NCI-H748 treated with DMSO at 0.1 percent for 48 hours (cell line): ENCODE measurements at regions not wholly inside any gene's neighbourhood (a gene's known extent, or its start where the extent isn't known, plus 50 kb on each side); places are given as distances from the start of the nearest gene placed in this dataset.
"Not testable (repeated sequence)": the region's sequence is repeated elsewhere in the genome, so short reads cannot be mapped to it uniquely, and the experiment has no call there.

Source experiments
- DNase-seq: peaks from one replicate; lab custom pipeline; 2025; lab: John Stamatoyannopoulos, UW

GRCh38 chr10:64320448-64320847 is 799.2 kb downstream of the REEP3 start:
- DNase-seq: no peak

- no peak for DNase-seq
Observed at GRCh38 chr10:64329510-64329909, 808.3 kb downstream of the REEP3 start.

- DNase-seq: no peak
Observed at GRCh38 chr10:64332551-64332950, 811.4 kb downstream of the REEP3 start.

GRCh38 chr10:64334084-64334483 is 812.9 kb downstream of the REEP3 start:
- no peak for DNase-seq

GRCh38 chr10:64344211-64344610 is 823.0 kb downstream of the REEP3 start:
- no peak for DNase-seq

- DNase-seq: no peak
Observed at GRCh38 chr10:64345856-64346255, 824.7 kb downstream of the REEP3 start.

- DNase-seq: no peak
Observed at GRCh38 chr10:64346389-64346788, 825.2 kb downstream of the REEP3 start.

GRCh38 chr10:64350665-64351064 is 829.5 kb downstream of the REEP3 start:
- DNase-seq: no peak

GRCh38 chr10:64358907-64359306 is 837.7 kb downstream of the REEP3 start:
- DNase-seq: no peak

- DNase-seq: not testable (repeated sequence)
Observed at GRCh38 chr10:64360240-64360639, 839.0 kb downstream of the REEP3 start.

- no peak for DNase-seq
Observed at GRCh38 chr10:64363687-64364086, 842.5 kb downstream of the REEP3 start.

GRCh38 chr10:64365663-64366062 is 844.5 kb downstream of the REEP3 start:
- no peak for DNase-seq

GRCh38 chr10:64368298-64368697 is 847.1 kb downstream of the REEP3 start:
- no peak for DNase-seq

GRCh38 chr10:64369885-64370773 is 848.9 kb downstream of the REEP3 start:
- DNase-seq: no peak

- DNase-seq: no peak
Observed at GRCh38 chr10:64374346-64374745, 853.1 kb downstream of the REEP3 start.

GRCh38 chr10:64376167-64376566 is 855.0 kb downstream of the REEP3 start:
- DNase-seq: no peak

- no peak for DNase-seq
Observed at GRCh38 chr10:64379898-64380297, 858.7 kb downstream of the REEP3 start.

- no peak for DNase-seq
Observed at GRCh38 chr10:64385355-64385754, 864.2 kb downstream of the REEP3 start.

GRCh38 chr10:64394744-64395143 is 873.5 kb downstream of the REEP3 start:
- no peak for DNase-seq

- no peak for DNase-seq
Observed at GRCh38 chr10:64396105-64396708, 875.0 kb downstream of the REEP3 start.

GRCh38 chr10:64397125-64397524 is 875.9 kb downstream of the REEP3 start:
- DNase-seq: no peak

- no peak for DNase-seq
Observed at GRCh38 chr10:64408391-64409183, 887.4 kb downstream of the REEP3 start.

- DNase-seq: no peak
Observed at GRCh38 chr10:64409349-64409748, 888.1 kb downstream of the REEP3 start.
